GM12878 (cell line): ENCODE measurements at regions not wholly inside any gene's neighbourhood (a gene's known extent, or its start where the extent isn't known, plus 50 kb on each side); places are given as distances from the start of the nearest gene placed in this dataset.

ENCODE experiments used
- ATAC-seq: fragments of 200-7000 bp; cut with Tn5 transposase; 3 replicates; pipeline ENCODE4 v1.9.1; 2020; ENCODE audit warnings: mild to moderate bottlenecking, moderate library complexity
- BruUV-seq: library from RNA; stranded (reverse); fragments of 400-500 nt; replicated peaks from 2 replicates; lab custom pipeline; 2021; lab: Mats Ljungman, UMichigan
- CTCF ChIA-PET: fragments of 300-600 bp; sonication (Branson Sonifier 250); formaldehyde crosslinking; extraction: SDS; loops from one replicate; lab custom pipeline; 2021; ENCODE audit warnings: inconsistent platforms; lab: Yijun Ruan, JAX
- POLR2A ChIA-PET: fragments of 350-600 bp; formaldehyde crosslinking; extraction: SDS; loops from one replicate; lab custom pipeline; 2021; ENCODE audit warnings: inconsistent platforms; lab: Charles Lee
- RAD21 ChIA-PET: fragments of 300-600 bp; sonication (Branson Sonifier 250); formaldehyde crosslinking; loops from one replicate; lab custom pipeline; 2023; ENCODE audit warnings: antibody characterized with exemption; ENCODE audit not compliant: unreplicated experiment; lab: Charles Lee
- SMC1A ChIA-PET: fragments of 300-600 bp; sonication (Branson Sonifier 250); formaldehyde crosslinking; loops from one replicate; lab custom pipeline; 2023; ENCODE audit not compliant: unreplicated experiment, uncharacterized antibody; lab: Charles Lee
- DNase-seq: peaks from one replicate; pipeline ENCODE4 v3.0.0-alpha.2; 2011; ENCODE audit warnings: low read depth, low spot score
- FAIRE-seq: peaks from 3 replicates; lab custom pipeline; 2011; peaks lifted over from hg19 to GRCh38; lab: Jason Lieb, UNC
- H2AFZ ChIP-seq: 2 replicates; pipeline ENCODE4 v1.6.0; 2011; ENCODE audit warnings: low read depth, low read length, control low read depth; ENCODE audit not compliant: control insufficient read depth
- H3K27ac ChIP-seq: 2 replicates; pipeline ENCODE4 v1.5.1; 2011; ENCODE audit warnings: control low read depth; ENCODE audit not compliant: control insufficient read depth, insufficient read depth
- H3K27me3 ChIP-seq, 2 experiments: replicated peaks in 1 of 2; 2 replicates each; pipeline versions ENCODE4 v1.6.0 to v1.6.1; 2011; ENCODE audit warnings: low read length in 1 of 2; ENCODE audit not compliant: control insufficient read depth in 2 of 2, insufficient read depth in 2 of 2
- H3K36me3 ChIP-seq, 2 experiments: 2 replicates each; pipeline ENCODE4 v1.5.1; 2011; ENCODE audit warnings: low read length in 1 of 2; ENCODE audit not compliant: control insufficient read depth in 2 of 2, insufficient read depth in 2 of 2
- H3K4me1 ChIP-seq: 2 replicates; pipeline ENCODE4 v1.6.1; 2011; ENCODE audit warnings: mild to moderate bottlenecking, low read length, moderate library complexity, mixed read lengths; ENCODE audit not compliant: control insufficient read depth, insufficient read depth
- H3K4me2 ChIP-seq: 2 replicates; pipeline ENCODE4 v1.6.0; 2011; ENCODE audit warnings: control low read depth; ENCODE audit not compliant: control insufficient read depth, insufficient read depth
- H3K4me3 ChIP-seq: fragments of 200-600 bp; sonication (generic); 2 replicates; pipeline ENCODE4 v1.5.1; 2016
- H3K79me2 ChIP-seq: 2 replicates; pipeline ENCODE4 v1.6.0; 2011; ENCODE audit warnings: low read length; ENCODE audit not compliant: control insufficient read depth, insufficient read depth
- H3K9ac ChIP-seq: 2 replicates; pipeline ENCODE4 v1.8.0; 2011; ENCODE audit warnings: low read length, control low read depth, mixed read lengths; ENCODE audit not compliant: control insufficient read depth, insufficient read depth
- H3K9me3 ChIP-seq: replicated peaks from 3 replicates; pipeline ENCODE4 v1.5.1; 2011; ENCODE audit warnings: mild to moderate bottlenecking, low read length; ENCODE audit not compliant: control insufficient read depth, insufficient read depth
- H4K20me1 ChIP-seq: 2 replicates; pipeline ENCODE4 v1.6.0; 2011; ENCODE audit not compliant: control insufficient read depth, insufficient read depth
- FOXM1 ChIP-seq: IDR thresholded peaks from 2 replicates; pipeline ENCODE4 v1.6.1; 2012; ENCODE audit warnings: low read depth, mild to moderate bottlenecking, inconsistent platforms, low read length, moderate library complexity
- HDGF ChIP-seq: fragments of 450-650 bp; IDR thresholded peaks from 2 replicates; pipeline ENCODE4 v1.6.1; 2016; ENCODE audit warnings: antibody characterized with exemption
- HSF1 ChIP-seq: fragments of 150-350 bp; IDR thresholded peaks from 2 replicates; pipeline ENCODE4 v1.6.1; 2014; ENCODE audit warnings: mild to moderate bottlenecking, low read depth, low read length
- IKZF1 ChIP-seq: fragments of 450-650 bp; conservative IDR thresholded peaks from 2 replicates; pipeline ENCODE4 v1.6.1; 2017; ENCODE audit warnings: antibody characterized with exemption, mild to moderate bottlenecking
- IRF5 ChIP-seq: fragments of 450-650 bp; IDR thresholded peaks from 2 replicates; pipeline ENCODE4 v1.6.1; 2017; ENCODE audit warnings: borderline replicate concordance
- JUNB ChIP-seq: IDR thresholded peaks from 2 replicates; pipeline ENCODE4 v1.6.1; 2016; ENCODE audit warnings: antibody characterized with exemption, mild to moderate bottlenecking
- KDM1A ChIP-seq: fragments of 200-600 bp; sonication (generic); IDR thresholded peaks from 2 replicates; pipeline ENCODE4 v1.6.1; 2016; ENCODE audit warnings: borderline replicate concordance
- KLF5 ChIP-seq: fragments of 450-650 bp; IDR thresholded peaks from 2 replicates; pipeline ENCODE4 v1.6.1; 2014; ENCODE audit warnings: mild to moderate bottlenecking; ENCODE audit not compliant: partially characterized antibody
- MYC ChIP-seq: IDR thresholded peaks from 2 replicates; pipeline ENCODE4 v1.6.1; 2011; ENCODE audit warnings: mild to moderate bottlenecking, low read length, moderate library complexity, inconsistent platforms; ENCODE audit not compliant: insufficient read depth, insufficient replicate concordance, insufficient read length, severe bottlenecking
- NFIC ChIP-seq: IDR thresholded peaks from 2 replicates; pipeline ENCODE4 v1.6.1; 2012; ENCODE audit warnings: low read depth, mild to moderate bottlenecking, inconsistent platforms, low read length, moderate library complexity
- TCF3 ChIP-seq: IDR thresholded peaks from 2 replicates; pipeline ENCODE4 v1.6.1; 2012; ENCODE audit warnings: low read depth, mild to moderate bottlenecking, low read length, borderline replicate concordance; ENCODE audit not compliant: insufficient read depth
- WRNIP1 ChIP-seq: IDR thresholded peaks from 2 replicates; pipeline ENCODE4 v1.6.1; 2011; ENCODE audit warnings: low read depth, low read length, improper control_type of control experiment, borderline replicate concordance
- WGBS: methylation state at CpG from one replicate; pipeline ENCODE4 v1.1.6; 2016; ENCODE audit warnings: low lambda C conversion rate; ENCODE audit not compliant: insufficient replicate concordance, insufficient coverage; ENCODE audit errors: missing lambda C conversion rate; 5-methylcytosine and 5-hydroxymethylcytosine counted together
- in situ Hi-C: fragments of 300-500 bp; cut with MboI; formaldehyde crosslinking; loops from 9 replicates; pipeline ENCODE4 v1.14.3; 2018; ENCODE audit warnings: mixed read lengths
- intact Hi-C: fragments of 100-400 bp; cut with micrococcal nuclease; formaldehyde crosslinking; loops from one replicate; pipeline ENCODE4 v1.14.2; 2022; ENCODE audit not compliant: unreplicated experiment

- no peak for TF ChIP-seq HSF1
- Histone ChIP-seq H3K9me3 (no peaks in the 10 kb centered on the region; the same call in 2 of the 3 replicates), H3K27me3 (no peaks in the 10 kb centered on the region), H3K9ac (no peak overlapping the region), H3K79me2 (no peaks in the 10 kb centered on the region), H3K4me1 (peaks cover 6% of the 10 kb centered on the region; the same call in 1 of the 2 replicates), H4K20me1 (no peaks in the 10 kb centered on the region), H3K4me2 (no peak overlapping the region; the same call in 1 of the 2 replicates), H3K36me3 (no peaks in the 10 kb centered on the region), H3K27ac (no peak overlapping the region), H3K4me3 (no peak overlapping the region), H2AFZ (no peak overlapping the region)
- 88% methylated on average over 3 of the region's 3 CpGs for WGBS
- in situ Hi-C loops: no loop called here
- ATAC-seq (no peak), FAIRE-seq (no peak), DNase-seq (no peak)
- no TSS peak for BruUV-seq
- ChIA-PET SMC1A (interaction anchor here (1.1 kb wide), 1 partner anchor 201 kb away, joined by 3 read pairs; no protein-coding TSS in a partner anchor), RAD21 (no interaction called here), CTCF (no interaction called here), POLR2A (interaction anchor here (0.6 kb wide), 1 partner anchor 349 kb away, joined by 3 read pairs; no protein-coding TSS in a partner anchor)
- intact Hi-C loops: no loop called here
Measured at GRCh38 chr5:124445070-124445619, 301.3 kb downstream of the ZNF608 start.

- DNase-seq (peak; percentile 59), ATAC-seq (peak; percentile 91), FAIRE-seq (peak; percentile 94)
- ChIA-PET POLR2A (no interaction called here), SMC1A (no interaction called here), RAD21 (no interaction called here), CTCF (no interaction called here)
- H3K9me3 ChIP-seq: no peaks in the 10 kb centered on the region; the same call in 2 of the 3 replicates
- 0 out of 2 replicates have a peak overlapping the region, but pooled peaks have one; percentile 47 for H3K4me2 ChIP-seq
- WGBS: 1% methylated on average over 4 of the region's 4 CpGs
- H3K27ac ChIP-seq: no peak overlapping the region; the same call in 1 of the 2 replicates
- H3K27me3 ChIP-seq: no peaks in the 10 kb centered on the region
- no peak overlapping the region for H3K4me3 ChIP-seq
- H3K79me2 ChIP-seq: no peaks in the 10 kb centered on the region
- H3K9ac ChIP-seq: no peak overlapping the region
- no peaks in the 10 kb centered on the region for H3K36me3 ChIP-seq
- H2AFZ ChIP-seq: no peak overlapping the region
- in situ Hi-C loops (no loop called here), intact Hi-C loops (no loop called here)
- BruUV-seq: no TSS peak
- peaks cover 6% of the 10 kb centered on the region; the same call in 1 of the 2 replicates for H3K4me1 ChIP-seq
- no peaks in the 10 kb centered on the region for H4K20me1 ChIP-seq
- TF ChIP-seq IKZF1 (no peak), KLF5 (no peak), JUNB (peak; percentile 85), TCF3 (peak; percentile 92; the same call in 1 of the 2 replicates), MYC (no peak), FOXM1 (peak; percentile 66; the same call in 1 of the 2 replicates), IRF5 (no peak), HDGF (no peak), NFIC (peak; percentile 85), WRNIP1 (no peak), KDM1A (no peak)
Measured at GRCh38 chr5:124444147-124444775, 302.2 kb downstream of the ZNF608 start.
